Retinal pigment epithelial cell (primary cell): ENCODE measurements at regions not wholly inside any gene's neighbourhood (a gene's known extent, or its start where the extent isn't known, plus 50 kb on each side); places are given as distances from the start of the nearest gene placed in this dataset.
A peak's percentile ranks its signal among the peaks of the same experiment; 100 is the strongest.

ENCODE experiments used
- DNase-seq: peaks from one replicate; pipeline ENCODE4 v3.0.0-alpha.2; 2010; ENCODE audit warnings: low read depth
- H3K4me3 ChIP-seq: 2 replicates; pipeline ENCODE4 v1.5.1; 2011; ENCODE audit warnings: mild to moderate bottlenecking, low read length, control low read depth, moderate library complexity
- CTCF ChIP-seq: conservative IDR thresholded peaks from 2 replicates; pipeline ENCODE4 v1.5.1; 2011; ENCODE audit warnings: low read depth, low read length, control low read depth, inconsistent platforms

GRCh38 chr5:67306965-67307607, 110.5 kb upstream of the CD180 start:
- H3K4me3 ChIP-seq, result no peak overlapping the region
- no peak for TF ChIP-seq CTCF
- peak; percentile 81 for DNase-seq

- H3K4me3 ChIP-seq, result no peak overlapping the region
- DNase-seq, result peak; percentile 63
- no peak for TF ChIP-seq CTCF
These were observed 109.5 kb upstream of the CD180 start for GRCh38 chr5:67305913-67306710.

GRCh38 chr5:67305401-67305800, 108.8 kb upstream of the CD180 start:
- no peak for TF ChIP-seq CTCF
- H3K4me3 ChIP-seq, result no peak overlapping the region
- no peak for DNase-seq

- TF ChIP-seq CTCF, result no peak
- H3K4me3 ChIP-seq, result no peak overlapping the region
- no peak for DNase-seq
These were observed 106.8 kb upstream of the CD180 start for GRCh38 chr5:67303356-67303755.

GRCh38 chr5:67301285-67301903, 104.8 kb upstream of the CD180 start:
- peak; percentile 95 for DNase-seq
- H3K4me3 ChIP-seq, result no peak overlapping the region
- TF ChIP-seq CTCF, result no peak

GRCh38 chr5:67300326-67300725, 103.7 kb upstream of the CD180 start:
- TF ChIP-seq CTCF, result no peak
- no peak overlapping the region for H3K4me3 ChIP-seq
- DNase-seq, result no peak
